DMS79 treated with DMSO at 0.1 percent for 48 hours (cell line): ENCODE measurements at regions not wholly inside any gene's neighbourhood (a gene's known extent, or its start where the extent isn't known, plus 50 kb on each side); places are given as distances from the start of the nearest gene placed in this dataset.

Experiments used
- DNase-seq: peaks from one replicate; lab custom pipeline; 2025; lab: John Stamatoyannopoulos, UW

GRCh38 chr18:11511434-11512095, 97.8 kb upstream of the SLC35G4 start:
- no peak for DNase-seq

GRCh38 chr18:11506856-11507255, 102.5 kb upstream of the SLC35G4 start:
- no peak for DNase-seq

- DNase-seq, result no peak
These were observed 103.4 kb upstream of the SLC35G4 start for GRCh38 chr18:11505993-11506392.

GRCh38 chr18:11504962-11505361, 104.4 kb upstream of the SLC35G4 start:
- DNase-seq, result no peak

GRCh38 chr18:11502368-11502767, 107.0 kb upstream of the SLC35G4 start:
- DNase-seq, result no peak

- DNase-seq, result no peak
These were observed 108.0 kb upstream of the SLC35G4 start for GRCh38 chr18:11501352-11501751.

GRCh38 chr18:11500153-11501122, 109.0 kb upstream of the SLC35G4 start:
- no peak for DNase-seq

GRCh38 chr18:11498821-11499220, 110.6 kb upstream of the SLC35G4 start:
- no peak for DNase-seq

GRCh38 chr18:11497585-11497984, 111.8 kb upstream of the SLC35G4 start:
- no peak for DNase-seq

GRCh38 chr18:11496526-11497172, 112.7 kb upstream of the SLC35G4 start:
- peak; percentile 36 for DNase-seq

GRCh38 chr18:11495441-11495840, 114.0 kb upstream of the SLC35G4 start:
- no peak for DNase-seq

- no peak for DNase-seq
These were observed 115.3 kb upstream of the SLC35G4 start for GRCh38 chr18:11494107-11494506.

- DNase-seq, result no peak
These were observed 120.0 kb upstream of the SLC35G4 start for GRCh38 chr18:11489266-11489899.

- DNase-seq, result no peak
These were observed 121.2 kb upstream of the SLC35G4 start for GRCh38 chr18:11488175-11488574.

- no peak for DNase-seq
These were observed 122.0 kb upstream of the SLC35G4 start for GRCh38 chr18:11487390-11487789.

GRCh38 chr18:11482271-11482670, 127.1 kb upstream of the SLC35G4 start:
- no peak for DNase-seq

- no peak for DNase-seq
These were observed 128.7 kb upstream of the SLC35G4 start for GRCh38 chr18:11480692-11481091.

GRCh38 chr18:11479031-11479430, 130.4 kb upstream of the SLC35G4 start:
- peak; percentile 4 for DNase-seq

GRCh38 chr18:11470941-11471340, 138.5 kb upstream of the SLC35G4 start:
- no peak for DNase-seq

- DNase-seq, result no peak
These were observed 140.8 kb upstream of the SLC35G4 start for GRCh38 chr18:11468617-11469016.

- DNase-seq, result no peak
These were observed 141.3 kb upstream of the SLC35G4 start for GRCh38 chr18:11468120-11468519.

- no peak for DNase-seq
These were observed 141.8 kb upstream of the SLC35G4 start for GRCh38 chr18:11467611-11468010.
